Activated CD4-positive, CD25-positive, alpha-beta regulatory T cell treated with anti-CD3 and anti-CD28 coated beads, Interleukin-2, amount 50 U/mL, for 24 hours (primary cell): ENCODE measurements at regions not wholly inside any gene's neighbourhood (a gene's known extent, or its start where the extent isn't known, plus 50 kb on each side); places are given as distances from the start of the nearest gene placed in this dataset.

Experiments used
- ATAC-seq, 2 donors: fragments of 150-1000 bp; cut with Tn5 transposase; one replicate each; pipeline ENCODE4 v1.10.0; 2021; ENCODE audit warnings: mild to moderate bottlenecking in 1 of 2, moderate library complexity in 1 of 2

- no peak for ATAC-seq
Observed at GRCh38 chr15:46567968-46568367, 933.1 kb downstream of the SQOR start.

- ATAC-seq = no peak
Observed at GRCh38 chr15:46569781-46570180, 935.0 kb downstream of the SQOR start.

GRCh38 chr15:46576646-46577395 is 942.0 kb downstream of the SQOR start:
- no peak for ATAC-seq

- ATAC-seq = no peak
Observed at GRCh38 chr15:46577767-46578166, 942.9 kb downstream of the SQOR start.

GRCh38 chr15:46580487-46580886 is 945.7 kb downstream of the SQOR start:
- no peak for ATAC-seq

GRCh38 chr15:46580924-46581323 is 946.1 kb downstream of the SQOR start:
- ATAC-seq = no peak

- ATAC-seq = no peak
Observed at GRCh38 chr15:46589088-46589487, 954.3 kb downstream of the SQOR start.

- no peak for ATAC-seq
Observed at GRCh38 chr15:46591462-46591861, 956.6 kb downstream of the SQOR start.

- no peak for ATAC-seq
Observed at GRCh38 chr15:46595016-46595415, 960.2 kb downstream of the SQOR start.

GRCh38 chr15:46607077-46607476 is 972.2 kb downstream of the SQOR start:
- no peak for ATAC-seq

GRCh38 chr15:46616033-46616432 is 981.2 kb downstream of the SQOR start:
- ATAC-seq = no peak

GRCh38 chr15:46617507-46617906 is 982.7 kb downstream of the SQOR start:
- ATAC-seq = no peak

- no peak for ATAC-seq
Observed at GRCh38 chr15:46618984-46619383, 984.2 kb downstream of the SQOR start.

- ATAC-seq = no peak
Observed at GRCh38 chr15:46620392-46621013, 985.7 kb downstream of the SQOR start.

- ATAC-seq = no peak
Observed at GRCh38 chr15:46622851-46623250, 988.0 kb downstream of the SQOR start.

GRCh38 chr15:46636206-46636605 is 1001.4 kb downstream of the SQOR start:
- no peak for ATAC-seq

- ATAC-seq = no peak
Observed at GRCh38 chr15:46644501-46645481, 1010.0 kb downstream of the SQOR start.

GRCh38 chr15:46646490-46646889 is 1011.7 kb downstream of the SQOR start:
- no peak for ATAC-seq

GRCh38 chr15:46647046-46647445 is 1012.2 kb downstream of the SQOR start:
- ATAC-seq = no peak

GRCh38 chr15:46652266-46652665 is 1017.4 kb downstream of the SQOR start:
- no peak for ATAC-seq

- no peak for ATAC-seq
Observed at GRCh38 chr15:46654993-46655392, 1020.2 kb downstream of the SQOR start.

- ATAC-seq = no peak
Observed at GRCh38 chr15:46660096-46660842, 1025.4 kb downstream of the SQOR start.

GRCh38 chr15:46670258-46670657 is 1035.4 kb downstream of the SQOR start:
- ATAC-seq = no peak
